ENCODE measurements at regions not wholly inside any gene's neighbourhood (a gene's known extent, or its start where the extent isn't known, plus 50 kb on each side); places are given as distances from the start of the nearest gene placed in this dataset.

DNA sequence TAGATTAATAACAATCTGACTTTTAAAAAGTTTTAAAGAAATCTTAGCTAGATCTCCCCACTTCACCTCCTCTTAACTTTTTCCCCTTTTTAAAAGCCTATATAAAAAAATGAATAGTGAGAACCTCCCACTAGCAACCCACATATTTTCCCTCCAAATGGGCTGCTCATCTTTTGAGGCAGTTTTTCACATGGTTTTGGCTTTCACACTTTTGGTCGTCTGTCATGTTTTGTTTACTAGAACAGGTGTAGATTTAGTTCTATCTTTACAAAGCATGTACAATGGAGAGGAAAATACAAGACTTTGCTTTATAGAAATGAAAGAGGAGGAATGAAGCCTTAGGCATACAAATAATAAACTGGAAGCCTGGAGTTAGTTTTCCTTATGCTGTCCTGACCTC, 126.7 kb upstream of the EOMES start:
- ATAC-seq (ENCODE audit: insufficient read depth, low FRiP score): no peak
- Histone ChIP-seq H3K27me3 (ENCODE audit: control insufficient read depth in 3 of 3, insufficient read depth in 3 of 3, low read length in 2 of 3) (no peaks in the 10 kb centered on the region), H3K27ac (ENCODE audit: low read depth in 1 of 2, low read length in 1 of 2) (no peak overlapping the region), H3K9ac (ENCODE audit: insufficient read depth in 1 of 2, low read length in 2 of 2) (no peak overlapping the region), H3K36me3 (ENCODE audit: control insufficient read depth in 4 of 4, insufficient read depth in 4 of 4, low read length in 4 of 4) (no peaks in the 10 kb centered on the region), H3K4me3 (no peak overlapping the region), H3K4me1 (ENCODE audit: control insufficient read depth in 5 of 5, insufficient read depth in 5 of 5, low read length in 5 of 5) (no peaks in the 10 kb centered on the region), H3K9me3 (ENCODE audit: control insufficient read depth in 4 of 4, insufficient read depth in 3 of 4, low read length in 3 of 4) (peaks cover 0 to 7% (median under 1%) of the 10 kb centered on the region in 4 donors)
- TF ChIP-seq, protein P1, sequence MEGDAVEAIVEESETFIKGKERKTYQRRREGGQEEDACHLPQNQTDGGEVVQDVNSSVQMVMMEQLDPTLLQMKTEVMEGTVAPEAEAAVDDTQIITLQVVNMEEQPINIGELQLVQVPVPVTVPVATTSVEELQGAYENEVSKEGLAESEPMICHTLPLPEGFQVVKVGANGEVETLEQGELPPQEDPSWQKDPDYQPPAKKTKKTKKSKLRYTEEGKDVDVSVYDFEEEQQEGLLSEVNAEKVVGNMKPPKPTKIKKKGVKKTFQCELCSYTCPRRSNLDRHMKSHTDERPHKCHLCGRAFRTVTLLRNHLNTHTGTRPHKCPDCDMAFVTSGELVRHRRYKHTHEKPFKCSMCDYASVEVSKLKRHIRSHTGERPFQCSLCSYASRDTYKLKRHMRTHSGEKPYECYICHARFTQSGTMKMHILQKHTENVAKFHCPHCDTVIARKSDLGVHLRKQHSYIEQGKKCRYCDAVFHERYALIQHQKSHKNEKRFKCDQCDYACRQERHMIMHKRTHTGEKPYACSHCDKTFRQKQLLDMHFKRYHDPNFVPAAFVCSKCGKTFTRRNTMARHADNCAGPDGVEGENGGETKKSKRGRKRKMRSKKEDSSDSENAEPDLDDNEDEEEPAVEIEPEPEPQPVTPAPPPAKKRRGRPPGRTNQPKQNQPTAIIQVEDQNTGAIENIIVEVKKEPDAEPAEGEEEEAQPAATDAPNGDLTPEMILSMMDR (IDR thresholded peaks at IDR 0.05; ENCODE audit: control extremely low read depth, extremely low read depth): no peak
- WGBS, 2 donors: 58 to 74% methylated on average over 1 of the region's 1 CpG
- DNase-seq: no peak

DNA sequence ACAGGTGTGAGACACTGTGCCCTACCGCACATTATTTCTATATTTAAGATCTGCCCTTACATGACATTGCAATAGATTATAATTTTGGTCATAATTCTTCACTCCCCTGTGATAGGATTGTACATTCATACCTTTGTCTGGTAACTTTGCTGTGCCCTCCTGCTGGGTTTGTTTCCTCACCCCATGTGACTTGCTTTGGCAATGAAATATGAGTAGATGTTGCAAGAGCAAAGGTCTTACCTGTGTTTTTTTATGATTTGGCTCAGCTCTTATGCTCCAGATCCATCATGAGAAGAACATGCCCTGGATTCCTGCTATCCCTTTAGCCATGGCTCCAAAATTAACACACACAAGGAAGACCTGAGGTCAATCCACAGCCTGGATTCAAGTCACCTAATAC, 137.7 kb upstream of the EOMES start:
- DNase-seq: no peak
- peaks cover 0 to 5% (median 1%) of the 10 kb centered on the region in 4 donors for H3K9me3 ChIP-seq (ENCODE audit: control insufficient read depth in 4 of 4, insufficient read depth in 3 of 4, low read length in 3 of 4)
- H3K9ac ChIP-seq (ENCODE audit: insufficient read depth in 1 of 2, low read length in 2 of 2): no peak overlapping the region
- ATAC-seq (ENCODE audit: insufficient read depth, low FRiP score): no peak
- TF ChIP-seq, protein P1 (IDR thresholded peaks at IDR 0.05; ENCODE audit: control extremely low read depth, extremely low read depth): no peak
- H3K4me3 ChIP-seq: no peak overlapping the region
- H3K27me3 ChIP-seq (ENCODE audit: control insufficient read depth in 3 of 3, insufficient read depth in 3 of 3, low read length in 2 of 3): no peaks in the 10 kb centered on the region
- no peak overlapping the region for H3K27ac ChIP-seq (ENCODE audit: low read depth in 1 of 2, low read length in 1 of 2)
- no peaks in the 10 kb centered on the region for H3K4me1 ChIP-seq (ENCODE audit: control insufficient read depth in 5 of 5, insufficient read depth in 5 of 5, low read length in 5 of 5)
- 96 to 100% methylated on average over 1 of the region's 1 CpG for WGBS, 2 donors
- H3K36me3 ChIP-seq (ENCODE audit: control insufficient read depth in 4 of 4, insufficient read depth in 4 of 4, low read length in 4 of 4): no peaks in the 10 kb centered on the region

DNA sequence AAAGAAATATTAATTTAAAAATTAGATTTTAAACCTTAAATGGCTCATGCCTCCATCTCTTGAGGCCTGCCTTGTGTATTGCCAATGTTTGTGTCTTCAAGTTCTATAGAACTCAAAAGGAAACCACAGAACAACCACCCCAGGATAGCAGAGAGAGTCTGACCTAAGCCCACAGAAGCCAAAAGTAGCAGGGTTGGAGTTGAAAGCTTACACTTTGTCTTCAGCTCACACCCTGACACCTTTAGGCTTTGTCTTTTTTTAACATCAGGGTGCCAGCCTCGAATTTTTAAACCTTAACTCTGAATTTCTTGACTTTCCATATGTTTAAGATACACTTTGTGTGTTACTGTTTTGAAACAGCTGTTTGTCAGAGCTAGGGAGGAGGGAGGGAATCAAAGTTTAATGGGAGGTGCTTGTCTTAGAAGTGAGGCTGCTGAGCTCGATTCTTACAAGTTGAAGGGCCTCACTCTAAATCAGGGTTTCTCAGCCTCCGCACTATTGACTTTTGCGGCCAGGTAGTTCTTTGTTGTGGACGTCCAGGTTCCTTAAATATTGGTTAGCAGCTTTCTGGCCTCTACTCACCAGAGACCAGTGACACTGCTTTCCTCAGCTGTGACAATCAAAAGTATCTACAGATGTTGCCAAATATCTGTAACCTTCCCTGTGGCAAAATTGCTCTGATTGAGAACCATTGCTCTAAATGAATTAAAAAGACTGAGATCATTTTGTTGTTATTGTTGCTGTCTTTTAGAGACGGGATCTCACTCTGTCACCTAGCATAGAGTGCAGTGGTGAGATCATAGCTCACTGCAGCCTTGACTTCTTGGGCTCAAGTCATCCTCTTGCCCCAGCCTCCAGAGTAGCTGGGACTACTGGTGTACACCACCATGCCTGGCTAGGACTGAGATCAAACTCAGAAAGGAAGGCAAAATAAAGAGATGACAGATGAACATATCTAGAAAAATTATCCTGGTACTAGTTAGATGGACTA, 139.2 kb upstream of the EOMES start:
- TF ChIP-seq, protein P1 (IDR thresholded peaks at IDR 0.05; ENCODE audit: control extremely low read depth, extremely low read depth): no peak
- H3K4me1 ChIP-seq (ENCODE audit: control insufficient read depth in 5 of 5, insufficient read depth in 5 of 5, low read length in 5 of 5): no peaks in the 10 kb centered on the region
- no peaks in the 10 kb centered on the region for H3K27me3 ChIP-seq (ENCODE audit: control insufficient read depth in 3 of 3, insufficient read depth in 3 of 3, low read length in 2 of 3)
- no peak for DNase-seq
- H3K9me3 ChIP-seq (ENCODE audit: control insufficient read depth in 4 of 4, insufficient read depth in 3 of 4, low read length in 3 of 4): peaks cover 0 to 3% (median 0%) of the 10 kb centered on the region in 4 donors
- H3K36me3 ChIP-seq (ENCODE audit: control insufficient read depth in 4 of 4, insufficient read depth in 4 of 4, low read length in 4 of 4): no peaks in the 10 kb centered on the region
- no peak overlapping the region for H3K27ac ChIP-seq (ENCODE audit: low read depth in 1 of 2, low read length in 1 of 2)
- no peak overlapping the region for H3K9ac ChIP-seq (ENCODE audit: insufficient read depth in 1 of 2, low read length in 2 of 2)
- WGBS, 2 donors: 55 to 74% methylated on average over 6 of the region's 6 CpGs
- no peak overlapping the region for H3K4me3 ChIP-seq
- no peak for ATAC-seq (ENCODE audit: insufficient read depth, low FRiP score)

All from lung (tissue), 11 donors.